Spleen (tissue), 11 donors: ENCODE measurements at regions not wholly inside any gene's neighbourhood (a gene's known extent, or its start where the extent isn't known, plus 50 kb on each side); places are given as distances from the start of the nearest gene placed in this dataset.

ENCODE experiments used
- DNase-seq: peaks from one replicate; pipeline ENCODE4 v3.0.0-alpha.2; 2020
- H3K27ac ChIP-seq, 8 donors: fragments of 200-600 bp; sonication (generic) in 7 of 8; 1 replicate in 4 of 8; 2 replicates in 4 of 8; pipeline versions ENCODE4 v1.5.0 to v1.8.0; 2016 to 2021; ENCODE audit warnings: inconsistent platforms in 4 of 8, mild to moderate bottlenecking in 4 of 8, moderate library complexity in 1 of 8
- H3K27me3 ChIP-seq, 7 donors: fragments of 200-600 bp; sonication (generic) in 6 of 7; replicated peaks in 1 of 7; 1 replicate in 4 of 7; 2 replicates in 3 of 7; pipeline versions ENCODE4 v1.5.0 to v1.8.0; 2016 to 2021; ENCODE audit warnings: inconsistent platforms in 3 of 7, mild to moderate bottlenecking in 1 of 7
- H3K36me3 ChIP-seq, 6 donors: fragments of 200-600 bp; sonication (generic) in 5 of 6; 1 replicate in 4 of 6; 2 replicates in 2 of 6; pipeline versions ENCODE4 v1.5.0 to v1.8.0; 2016 to 2021; ENCODE audit warnings: inconsistent platforms in 2 of 6
- H3K4me1 ChIP-seq, 6 donors: fragments of 200-600 bp; sonication (generic) in 5 of 6; 1 replicate in 3 of 6; 2 replicates in 3 of 6; pipeline versions ENCODE4 v1.5.0 to v1.8.0; 2016 to 2021; ENCODE audit warnings: inconsistent platforms in 3 of 6
- H3K4me3 ChIP-seq, 8 donors: fragments of 200-600 bp; sonication (generic) in 7 of 8; 1 replicate in 4 of 8; 2 replicates in 4 of 8; pipeline versions ENCODE4 v1.5.0 to v1.8.0; 2016 to 2021; ENCODE audit warnings: inconsistent platforms in 4 of 8, mild to moderate bottlenecking in 4 of 8, moderate library complexity in 2 of 8
- H3K9me3 ChIP-seq, 8 donors: fragments of 200-600 bp; sonication (generic) in 7 of 8; 1 replicate in 4 of 8; 2 replicates in 4 of 8; pipeline versions ENCODE4 v1.5.0 to v1.8.0; 2016 to 2021; ENCODE audit warnings: inconsistent platforms in 4 of 8
- CTCF ChIP-seq, 11 experiments: fragments of 200-600 bp in 7 of 11; fragments of 450-650 bp in 4 of 11; sonication (generic) in 4 of 11; IDR thresholded peaks in 8 of 11; conservative IDR thresholded peaks in 3 of 11; 1 replicate in 7 of 11; 2 replicates in 4 of 11; pipeline versions ENCODE4 v1.4.0 to v1.8.0; 2016 to 2021; ENCODE audit warnings: antibody characterized with exemption in 11 of 11, inconsistent platforms in 4 of 11, mild to moderate bottlenecking in 1 of 11
- POLR2A ChIP-seq, 3 donors: fragments of 450-650 bp; IDR thresholded peaks; one replicate each; pipeline ENCODE4 v1.5.1; 2017; ENCODE audit warnings: antibody characterized with exemption in 3 of 3, mild to moderate bottlenecking in 1 of 3
- POLR2AphosphoS5 ChIP-seq, 3 donors: sonication (generic); formaldehyde crosslinking; IDR thresholded peaks; one replicate each; pipeline ENCODE4 v1.5.1; 2017; ENCODE audit warnings: antibody characterized with exemption in 3 of 3
- WGBS, 5 donors: extraction: QIAGEN DNeasy Blood & Tissue Kit in 3 of 5; methylation state at CpG; one replicate each; pipeline versions ENCODE4 v1.1.5 to v1.1.7; 2013 to 2018; 5-methylcytosine and 5-hydroxymethylcytosine counted together
- intact Hi-C: fragments of 100-400 bp; cut with DNase I; formaldehyde crosslinking; loops from one replicate; pipeline ENCODE4 v1.15.0; 2023; ENCODE audit warnings: low total_unique reads
- donor health status: healthy with polysubstance abuse.
- donor health status: DM: no; HTN: no; CAD: no; lungs with moderate emphysema.
- donor health status: DM: no; HTN: no; CAD: no.
- donor health status: Bipolar disorder and iron deficiency.
- donor health status: healthy.
- donor health status: DM: no; HTN: no; CAD: no.
- donor health status: DM: yes; HTN: yes; CAD: no.

- H3K4me1 ChIP-seq, result no peaks in the 10 kb centered on the region
- H3K4me3 ChIP-seq, result no peak overlapping the region
- H3K9me3 ChIP-seq, result no peaks in the 10 kb centered on the region
- 76 to 84% (median 83%) methylated on average over 3 of the region's 3 CpGs for WGBS, 5 donors
- TF ChIP-seq CTCF (IDR thresholded peaks at IDR 0.05 in 8 of 11, conservative IDR thresholded peaks at IDR 0.05 in 3 of 11) (no peak), POLR2A (IDR thresholded peaks at IDR 0.05) (no peak), POLR2AphosphoS5 (IDR thresholded peaks at IDR 0.05) (no peak)
- intact Hi-C loops, result no loop called here
- H3K27me3 ChIP-seq, result no peaks in the 10 kb centered on the region
- no peak for DNase-seq
- H3K36me3 ChIP-seq, result no peaks in the 10 kb centered on the region
- H3K27ac ChIP-seq, result no peak overlapping the region
Measured at GRCh38 chr21:15659753-15660422, 69.9 kb upstream of the USP25 start.

- WGBS, 5 donors, result 87 to 94% (median 93%) methylated on average over 2 of the region's 2 CpGs
- no peaks in the 10 kb centered on the region for H3K36me3 ChIP-seq
- TF ChIP-seq POLR2AphosphoS5 (IDR thresholded peaks at IDR 0.05), result no peak
- no peak for TF ChIP-seq POLR2A (IDR thresholded peaks at IDR 0.05)
- no peak for TF ChIP-seq CTCF (IDR thresholded peaks at IDR 0.05 in 8 of 11, conservative IDR thresholded peaks at IDR 0.05 in 3 of 11)
Measured at GRCh38 chr21:15660423-15660804, 69.4 kb upstream of the USP25 start.

GRCh38 chr21:15667010-15667409, 62.8 kb upstream of the USP25 start:
- no peak for DNase-seq
- 95 to 100% (median 100%) methylated on average over 1 of the region's 1 CpG for WGBS, 5 donors
- TF ChIP-seq POLR2AphosphoS5 (IDR thresholded peaks at IDR 0.05) (no peak), CTCF (IDR thresholded peaks at IDR 0.05 in 8 of 11, conservative IDR thresholded peaks at IDR 0.05 in 3 of 11) (no peak), POLR2A (IDR thresholded peaks at IDR 0.05) (no peak)
- H3K4me3 ChIP-seq, result no peak overlapping the region
- intact Hi-C loops, result no loop called here
- H3K27ac ChIP-seq, result no peak overlapping the region
- no peaks in the 10 kb centered on the region for H3K27me3 ChIP-seq
- no peaks in the 10 kb centered on the region for H3K4me1 ChIP-seq
- no peaks in the 10 kb centered on the region for H3K36me3 ChIP-seq
- no peaks in the 10 kb centered on the region for H3K9me3 ChIP-seq

More at GRCh38 chr21:15660423-15660804, 69.4 kb upstream of the USP25 start:
- intact Hi-C loops, result no loop called here
- Histone ChIP-seq H3K4me3 (no peak overlapping the region), H3K9me3 (no peaks in the 10 kb centered on the region), H3K4me1 (no peaks in the 10 kb centered on the region), H3K27ac (no peak overlapping the region), H3K27me3 (no peaks in the 10 kb centered on the region)
- no peak for DNase-seq

GRCh38 chr21:15667819-15668218, 62.0 kb upstream of the USP25 start:
- intact Hi-C loops, result no loop called here
- Histone ChIP-seq H3K9me3 (no peaks in the 10 kb centered on the region), H3K4me3 (no peak overlapping the region), H3K27ac (no peak overlapping the region), H3K4me1 (no peaks in the 10 kb centered on the region), H3K36me3 (no peaks in the 10 kb centered on the region), H3K27me3 (no peaks in the 10 kb centered on the region)
- DNase-seq, result no peak
- WGBS, 5 donors, result 87 to 96% (median 93%) methylated on average over 7 of the region's 7 CpGs
- TF ChIP-seq POLR2A (IDR thresholded peaks at IDR 0.05), result no peak

- Histone ChIP-seq H3K36me3 (no peaks in the 10 kb centered on the region), H3K27me3 (no peaks in the 10 kb centered on the region), H3K27ac (no peak overlapping the region), H3K9me3 (no peaks in the 10 kb centered on the region), H3K4me3 (no peak overlapping the region), H3K4me1 (no peaks in the 10 kb centered on the region)
- WGBS, 5 donors, result 50 to 75% (median 63%) methylated on average over 2 of the region's 2 CpGs
- intact Hi-C loops, result no loop called here
- DNase-seq, result no peak
- no peak for TF ChIP-seq POLR2AphosphoS5 (IDR thresholded peaks at IDR 0.05)
- no peak for TF ChIP-seq CTCF (IDR thresholded peaks at IDR 0.05 in 8 of 11, conservative IDR thresholded peaks at IDR 0.05 in 3 of 11)
- TF ChIP-seq POLR2A (IDR thresholded peaks at IDR 0.05), result no peak
Measured at GRCh38 chr21:15669247-15669646, 60.5 kb upstream of the USP25 start.
